SK-N-MC (cell line): ENCODE measurements at regions not wholly inside any gene's neighbourhood (a gene's known extent, or its start where the extent isn't known, plus 50 kb on each side); places are given as distances from the start of the nearest gene placed in this dataset.
"Not testable (repeated sequence)": the region's sequence is repeated elsewhere in the genome, so short reads cannot be mapped to it uniquely, and the experiment has no call there.

ENCODE experiments used
- DNase-seq: peaks from one replicate; pipeline ENCODE4 v3.0.0-alpha.2; 2011; ENCODE audit warnings: low read depth, low spot score
- H3K27ac ChIP-seq: fragments of 200-600 bp; sonication (generic); 2 replicates; pipeline ENCODE4 v1.5.1; 2016; ENCODE audit warnings: mixed run types
- H3K36me3 ChIP-seq: fragments of 200-600 bp; sonication (generic); 2 replicates; pipeline ENCODE4 v1.6.1; 2017; ENCODE audit warnings: antibody characterized with exemption, low read length, mixed read lengths; ENCODE audit not compliant: insufficient read depth
- H3K4me3 ChIP-seq: fragments of 200-600 bp; sonication (generic); 2 replicates; pipeline ENCODE4 v1.5.1; 2016
- H3K9ac ChIP-seq: fragments of 200-600 bp; sonication (generic); 2 replicates; pipeline ENCODE4 v1.8.0; 2017; ENCODE audit warnings: mixed run types, mixed read lengths; ENCODE audit not compliant: insufficient read length
- H3K9me3 ChIP-seq: fragments of 200-600 bp; sonication (generic); 2 replicates; pipeline ENCODE4 v1.6.1; 2017; ENCODE audit warnings: low read depth, mild to moderate bottlenecking, antibody characterized with exemption, low read length, moderate library complexity, mixed read lengths
- EZH2 ChIP-seq: fragments of 200-600 bp; sonication (generic); IDR thresholded peaks from one replicate; pipeline ENCODE4 v1.6.1; 2017; ENCODE audit warnings: antibody characterized with exemption
- FOXP2 ChIP-seq: optimal IDR thresholded peaks from 2 replicates; pipeline ENCODE3; 2011; ENCODE audit warnings: mild to moderate bottlenecking, moderate library complexity; ENCODE audit not compliant: insufficient read depth; ENCODE audit errors: extremely low read length, control extremely low read depth
- POLR2AphosphoS5 ChIP-seq: IDR thresholded peaks from 2 replicates; pipeline ENCODE4 v1.6.1; 2012; ENCODE audit warnings: mild to moderate bottlenecking, low read depth, low read length, borderline replicate concordance

DNA sequence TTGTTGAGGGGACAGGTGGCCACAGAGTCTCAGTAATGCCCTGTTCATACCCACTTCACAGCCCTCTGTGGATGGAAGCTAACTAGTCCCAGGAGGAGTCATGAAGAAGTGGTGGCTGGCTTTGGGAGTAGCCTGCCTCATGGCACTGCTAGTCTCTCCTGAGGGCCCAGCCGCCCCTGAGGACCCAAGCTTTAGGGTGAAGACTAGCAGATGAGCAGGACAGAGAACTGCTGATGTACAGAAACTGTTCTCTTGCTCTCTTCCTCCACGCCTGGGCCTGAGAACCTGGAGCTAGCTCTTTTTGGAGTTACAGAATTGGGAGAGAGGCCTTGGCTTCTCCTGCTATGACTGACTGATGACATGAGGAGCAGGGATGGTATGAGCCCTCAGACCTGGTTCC lies 99.2 kb downstream of the RAMP3 start:
- TF ChIP-seq POLR2AphosphoS5 (no peak), FOXP2 (no peak), EZH2 (no peak)
- Histone ChIP-seq H3K9me3 (no peaks in the 10 kb centered on the region), H3K27ac (no peak overlapping the region), H3K4me3 (no peak overlapping the region), H3K36me3 (no peaks in the 10 kb centered on the region), H3K9ac (no peak overlapping the region)
- DNase-seq = no peak

- no peak for DNase-seq
- no peak overlapping the region for H3K4me3 ChIP-seq
- no peak overlapping the region for H3K9ac ChIP-seq
- H3K27ac ChIP-seq = no peak overlapping the region
- TF ChIP-seq FOXP2 (no peak), POLR2AphosphoS5 (no peak), EZH2 (no peak)
- no peaks in the 10 kb centered on the region for H3K9me3 ChIP-seq
- no peaks in the 10 kb centered on the region for H3K36me3 ChIP-seq
Measured at GRCh38 chr7:45257284-45257683, 99.7 kb downstream of the RAMP3 start.

GRCh38 chr7:45258533-45259226 lies 101.1 kb downstream of the RAMP3 start:
- TF ChIP-seq POLR2AphosphoS5 (no peak), FOXP2 (no peak), EZH2 (no peak)
- H3K9ac ChIP-seq = no peak overlapping the region

GRCh38 chr7:45259227-45259596 lies 101.6 kb downstream of the RAMP3 start:
- H3K27ac ChIP-seq = no peak overlapping the region
- TF ChIP-seq EZH2 = no peak
- no peak for TF ChIP-seq FOXP2
- TF ChIP-seq POLR2AphosphoS5 = no peak
- no peak for DNase-seq
- H3K9me3 ChIP-seq = no peaks in the 10 kb centered on the region
- H3K9ac ChIP-seq = no peak overlapping the region
- H3K36me3 ChIP-seq = no peaks in the 10 kb centered on the region
- no peak overlapping the region for H3K4me3 ChIP-seq

More at GRCh38 chr7:45258533-45259226, 101.1 kb downstream of the RAMP3 start:
- no peaks in the 10 kb centered on the region for H3K9me3 ChIP-seq
- no peak overlapping the region for H3K4me3 ChIP-seq
- no peak overlapping the region for H3K27ac ChIP-seq
- H3K36me3 ChIP-seq = no peaks in the 10 kb centered on the region
- DNase-seq = no peak

GRCh38 chr7:45259966-45260646 lies 102.5 kb downstream of the RAMP3 start:
- no peak overlapping the region for H3K4me3 ChIP-seq
- DNase-seq = no peak
- H3K9ac ChIP-seq = no peak overlapping the region
- no peaks in the 10 kb centered on the region for H3K36me3 ChIP-seq
- no peak overlapping the region for H3K27ac ChIP-seq
- no peaks in the 10 kb centered on the region for H3K9me3 ChIP-seq
- TF ChIP-seq EZH2 = no peak
- no peak for TF ChIP-seq FOXP2
- no peak for TF ChIP-seq POLR2AphosphoS5

DNA sequence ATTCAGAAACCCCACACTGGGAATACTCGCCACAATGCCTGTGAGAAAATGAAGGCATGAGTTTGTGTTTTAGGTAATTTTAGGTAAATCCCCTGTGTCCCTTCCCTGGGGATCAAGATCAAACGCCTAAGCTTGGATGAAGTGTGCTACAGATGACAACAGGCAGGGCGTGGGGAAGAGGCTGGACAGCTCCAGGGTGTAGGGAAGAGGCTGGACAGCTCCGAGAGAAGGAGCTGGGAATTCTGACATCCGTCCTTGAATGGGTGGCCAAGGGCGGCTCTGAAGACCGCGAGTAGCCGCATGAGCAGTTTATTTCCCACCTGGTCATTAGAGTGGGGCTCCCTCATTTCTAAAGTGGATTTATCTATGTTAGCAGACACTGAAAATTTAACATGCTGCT lies 109.7 kb downstream of the RAMP3 start:
- H3K27ac ChIP-seq = no peak overlapping the region
- DNase-seq = no peak
- H3K36me3 ChIP-seq = no peaks in the 10 kb centered on the region
- H3K9me3 ChIP-seq = no peaks in the 10 kb centered on the region
- no peak overlapping the region for H3K9ac ChIP-seq
- TF ChIP-seq FOXP2 (no peak), EZH2 (no peak), POLR2AphosphoS5 (no peak)
- H3K4me3 ChIP-seq = no peak overlapping the region

- Histone ChIP-seq H3K27ac (no peak overlapping the region), H3K9ac (no peak overlapping the region), H3K4me3 (no peak overlapping the region), H3K36me3 (no peaks in the 10 kb centered on the region), H3K9me3 (no peaks in the 10 kb centered on the region)
- TF ChIP-seq FOXP2 = no peak
- TF ChIP-seq EZH2 = no peak
- no peak for TF ChIP-seq POLR2AphosphoS5
- DNase-seq = no peak
Measured at GRCh38 chr7:45268013-45268412, 110.4 kb downstream of the RAMP3 start.

DNA sequence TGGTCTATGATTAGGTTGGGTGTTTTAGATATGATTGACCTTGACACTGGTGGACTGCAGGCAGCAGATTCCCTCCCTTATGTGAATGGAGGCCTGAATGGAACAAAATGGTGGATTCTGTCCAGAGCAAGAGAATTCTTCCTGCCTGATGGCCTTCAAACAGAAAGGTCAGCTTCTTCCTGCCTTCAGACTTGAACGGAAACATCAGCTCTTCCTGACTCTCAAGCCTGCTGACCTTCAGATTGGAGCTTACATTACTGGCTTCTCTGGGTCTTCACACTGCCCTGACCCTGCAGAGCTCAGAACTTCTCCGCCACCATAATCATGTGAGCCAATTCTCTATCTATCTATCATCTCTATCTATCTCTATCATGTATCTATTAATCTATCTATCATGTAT lies 111.6 kb downstream of the RAMP3 start:
- H3K27ac ChIP-seq = no peak overlapping the region
- no peak overlapping the region for H3K9ac ChIP-seq
- H3K4me3 ChIP-seq = no peak overlapping the region
- no peaks in the 10 kb centered on the region for H3K36me3 ChIP-seq
- no peak for DNase-seq
- H3K9me3 ChIP-seq = no peaks in the 10 kb centered on the region
- TF ChIP-seq POLR2AphosphoS5 = no peak

- Histone ChIP-seq H3K4me3 (no peak overlapping the region), H3K36me3 (no peaks in the 10 kb centered on the region), H3K9me3 (no peaks in the 10 kb centered on the region), H3K27ac (no peak overlapping the region), H3K9ac (no peak overlapping the region)
- TF ChIP-seq FOXP2 = no peak
- DNase-seq = no peak
Measured at GRCh38 chr7:45278763-45279398, 121.3 kb downstream of the RAMP3 start.

DNA sequence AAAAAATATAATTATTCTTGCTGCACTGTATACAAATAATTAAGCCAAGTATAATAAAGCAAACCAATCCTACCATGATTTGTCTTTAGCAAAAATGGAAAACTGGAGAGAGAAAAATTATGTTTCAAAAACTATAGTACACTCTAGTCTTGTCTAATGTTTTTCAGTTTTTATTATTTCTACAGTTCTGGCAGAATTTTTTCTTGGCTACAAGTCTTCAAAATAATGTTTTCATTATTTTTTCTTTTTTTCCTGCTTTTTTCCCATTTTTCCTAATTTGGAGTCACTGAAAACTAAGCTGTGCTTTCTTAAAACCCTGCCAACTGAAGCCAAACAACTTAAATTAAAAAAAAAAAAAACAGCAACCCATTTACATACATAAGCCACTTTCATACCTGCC lies 132.0 kb downstream of the RAMP3 start:
- H3K9ac ChIP-seq, H3K36me3 ChIP-seq, H3K9me3 ChIP-seq, H3K4me3 ChIP-seq, H3K27ac ChIP-seq, DNase-seq: not testable (repeated sequence)
